Smooth muscle cell (in vitro differentiated cells): ENCODE measurements at regions not wholly inside any gene's neighbourhood (a gene's known extent, or its start where the extent isn't known, plus 50 kb on each side); places are given as distances from the start of the nearest gene placed in this dataset.

Experiments
- DNase-seq: peaks from one replicate; lab custom pipeline; 2025; ENCODE audit not compliant: unreplicated experiment; lab: John Stamatoyannopoulos, UW
- H2AFZ ChIP-seq: fragments of 200-600 bp; sonication (generic); 2 replicates; pipeline ENCODE4 v1.6.0; 2016; ENCODE audit warnings: antibody characterized with exemption, low read depth, mild to moderate bottlenecking
- H3F3A ChIP-seq: fragments of 200-600 bp; sonication (generic); 2 replicates; pipeline ENCODE4 v1.6.0; 2017; ENCODE audit warnings: antibody characterized with exemption, low read depth
- H3K27ac ChIP-seq: fragments of 200-600 bp; sonication (generic); 2 replicates; pipeline ENCODE4 v1.5.1; 2016; ENCODE audit warnings: low read depth, mild to moderate bottlenecking
- H3K27me3 ChIP-seq: fragments of 200-600 bp; sonication (generic); 2 replicates; pipeline ENCODE4 v1.6.1; 2016; ENCODE audit warnings: low read depth, mild to moderate bottlenecking
- H3K36me3 ChIP-seq: fragments of 200-600 bp; sonication (generic); 2 replicates; pipeline ENCODE4 v1.5.1; 2016; ENCODE audit warnings: low read depth
- H3K4me1 ChIP-seq: fragments of 200-600 bp; sonication (generic); 2 replicates; pipeline ENCODE4 v1.5.1; 2016; ENCODE audit warnings: low read depth
- H3K4me2 ChIP-seq: fragments of 200-600 bp; sonication (generic); 2 replicates; pipeline ENCODE4 v1.6.0; 2016; ENCODE audit warnings: mild to moderate bottlenecking
- H3K4me3 ChIP-seq: fragments of 200-600 bp; sonication (generic); 2 replicates; pipeline ENCODE4 v1.5.1; 2016; ENCODE audit warnings: mild to moderate bottlenecking
- H3K79me2 ChIP-seq: fragments of 200-600 bp; sonication (generic); 2 replicates; pipeline ENCODE4 v1.6.0; 2016; ENCODE audit warnings: low read depth, mild to moderate bottlenecking
- H3K9ac ChIP-seq: fragments of 200-600 bp; sonication (generic); 2 replicates; pipeline ENCODE4 v1.6.0; 2016; ENCODE audit warnings: low read depth
- H3K9me3 ChIP-seq: fragments of 200-600 bp; sonication (generic); replicated peaks from 2 replicates; pipeline ENCODE4 v1.5.1; 2016; ENCODE audit warnings: low read depth
- H4K20me1 ChIP-seq: fragments of 200-600 bp; sonication (generic); 2 replicates; pipeline ENCODE4 v1.6.0; 2016; ENCODE audit warnings: low read depth
- CTCF ChIP-seq: fragments of 200-600 bp; sonication (generic); IDR thresholded peaks from 2 replicates; pipeline ENCODE4 v1.5.1; 2017; ENCODE audit warnings: borderline replicate concordance, mild to moderate bottlenecking, antibody characterized with exemption; ENCODE audit not compliant: insufficient read depth, poor library complexity, severe bottlenecking
- whole genome bisulfite sequencing: methylation state at CpG from one replicate; pipeline ENCODE4 v1.1.7; 2016; ENCODE audit warnings: low lambda C conversion rate; 5-methylcytosine and 5-hydroxymethylcytosine counted together

DNA sequence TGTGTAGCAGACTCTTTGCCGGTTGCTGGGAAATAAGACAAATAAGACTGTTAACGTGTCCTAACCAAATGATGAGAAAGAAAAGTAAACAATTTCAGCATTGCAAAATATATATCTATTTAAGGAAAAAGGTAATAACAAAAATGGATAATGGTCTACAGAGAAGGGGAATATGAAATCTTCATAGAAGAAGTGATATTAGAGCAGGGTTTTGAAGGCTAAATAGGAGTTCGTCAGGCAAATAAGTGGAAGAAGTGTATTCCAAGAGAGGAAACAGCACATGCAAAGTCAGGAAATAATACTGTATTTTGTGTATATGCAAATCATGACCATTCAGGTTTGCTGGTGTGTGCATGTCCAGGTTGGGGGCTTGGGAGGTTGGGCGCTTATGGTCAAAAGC lies 55.3 kb upstream of the OSBPL3 start:
- no peak overlapping the region for H3K9ac ChIP-seq
- no peaks in the 10 kb centered on the region for H3K27me3 ChIP-seq
- H3K9me3 ChIP-seq: no peaks in the 10 kb centered on the region
- H3K36me3 ChIP-seq: no peaks in the 10 kb centered on the region
- no peaks in the 10 kb centered on the region for H3K4me1 ChIP-seq
- H3K27ac ChIP-seq: no peak overlapping the region
- H3K79me2 ChIP-seq: no peaks in the 10 kb centered on the region
- no peak for TF ChIP-seq CTCF
- 96% methylated on average over 4 of the region's 4 CpGs for WGBS
- H3K4me2 ChIP-seq: no peak overlapping the region
- H3K4me3 ChIP-seq: no peak overlapping the region
- no peak for DNase-seq
- no peak overlapping the region for H2AFZ ChIP-seq
- no peaks in the 10 kb centered on the region for H4K20me1 ChIP-seq
- H3F3A ChIP-seq: no peaks in the 10 kb centered on the region

DNA sequence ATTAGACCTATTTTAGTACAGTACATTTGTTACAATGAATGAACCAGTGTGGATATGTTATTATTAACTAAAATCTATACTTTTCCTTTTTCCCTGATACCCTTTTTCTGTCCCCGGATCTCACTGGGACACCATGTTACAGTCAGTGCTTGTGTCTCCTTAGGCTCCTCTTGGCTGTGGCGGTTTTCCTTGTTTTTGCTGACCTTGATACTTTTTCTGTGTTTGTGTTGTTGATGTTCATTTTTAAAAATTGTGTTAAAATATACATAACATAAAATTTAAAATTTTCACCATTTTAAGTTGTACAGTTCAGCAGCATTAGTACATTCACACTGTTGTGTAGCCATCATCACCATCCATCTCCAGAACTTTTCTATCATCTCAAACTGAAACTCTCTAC lies 54.2 kb upstream of the OSBPL3 start:
- no peak overlapping the region for H3K4me3 ChIP-seq
- no peak overlapping the region for H2AFZ ChIP-seq
- DNase-seq: no peak
- H3K27ac ChIP-seq: no peak overlapping the region
- H3K9ac ChIP-seq: no peak overlapping the region
- no peaks in the 10 kb centered on the region for H3K4me1 ChIP-seq
- WGBS: 90% methylated on average over 2 of the region's 2 CpGs
- no peaks in the 10 kb centered on the region for H3K9me3 ChIP-seq
- no peaks in the 10 kb centered on the region for H3K36me3 ChIP-seq
- TF ChIP-seq CTCF: no peak
- no peaks in the 10 kb centered on the region for H4K20me1 ChIP-seq
- no peak overlapping the region for H3K4me2 ChIP-seq
- no peaks in the 10 kb centered on the region for H3K79me2 ChIP-seq
- H3K27me3 ChIP-seq: no peaks in the 10 kb centered on the region
- H3F3A ChIP-seq: no peaks in the 10 kb centered on the region

- DNase-seq: no peak
- Histone ChIP-seq H3K4me2 (no peak overlapping the region), H3K36me3 (no peaks in the 10 kb centered on the region), H3K27me3 (no peaks in the 10 kb centered on the region), H4K20me1 (no peaks in the 10 kb centered on the region), H2AFZ (no peak overlapping the region), H3K4me3 (no peak overlapping the region), H3K9ac (no peak overlapping the region), H3K27ac (no peak overlapping the region), H3K79me2 (no peaks in the 10 kb centered on the region), H3K4me1 (no peaks in the 10 kb centered on the region), H3K9me3 (no peaks in the 10 kb centered on the region), H3F3A (no peaks in the 10 kb centered on the region)
- 90% methylated on average over 11 of the region's 11 CpGs for WGBS
- no peak for TF ChIP-seq CTCF
These were observed 53.1 kb upstream of the OSBPL3 start for GRCh38 chr7:25032774-25033743.

GRCh38 chr7:25031432-25031831 lies 51.5 kb upstream of the OSBPL3 start:
- Histone ChIP-seq H2AFZ (no peak overlapping the region), H3K27ac (no peak overlapping the region), H3F3A (no peaks in the 10 kb centered on the region), H3K9me3 (no peaks in the 10 kb centered on the region), H3K4me3 (no peak overlapping the region), H3K9ac (no peak overlapping the region), H3K79me2 (no peaks in the 10 kb centered on the region), H3K4me2 (no peak overlapping the region), H3K4me1 (no peaks in the 10 kb centered on the region), H3K27me3 (no peaks in the 10 kb centered on the region), H4K20me1 (no peaks in the 10 kb centered on the region), H3K36me3 (no peaks in the 10 kb centered on the region)
- WGBS: 89% methylated on average over 1 of the region's 1 CpG
- DNase-seq: no peak
- no peak for TF ChIP-seq CTCF
